ENCODE measurements at regions not wholly inside any gene's neighbourhood (a gene's known extent, or its start where the extent isn't known, plus 50 kb on each side); places are given as distances from the start of the nearest gene placed in this dataset.

DNA sequence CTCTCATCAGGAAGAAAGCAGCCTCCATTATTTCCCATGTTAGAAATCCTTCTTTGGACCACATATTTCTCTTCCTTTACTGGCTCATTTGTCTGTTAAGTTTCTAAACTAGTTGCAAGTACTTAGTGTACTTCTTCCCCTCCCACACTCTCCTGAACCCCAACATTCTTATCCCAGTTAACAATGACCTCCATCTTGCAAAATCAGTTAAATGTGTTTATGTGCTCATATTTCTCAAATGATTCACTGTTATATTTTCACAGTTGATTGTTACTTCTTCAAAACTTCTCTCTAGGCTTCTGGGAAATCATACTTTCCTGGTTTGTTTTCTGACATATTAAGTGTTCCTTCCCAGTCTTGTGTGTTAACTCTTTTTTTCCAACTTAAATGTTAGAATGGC lies 856.9 kb downstream of the EPHA3 start:
- H3K4me1 Mint-ChIP-seq, result no peaks in the 10 kb centered on the region

GRCh38 chr3:89966877-89967665 lies 859.6 kb downstream of the EPHA3 start:
- no peaks in the 10 kb centered on the region for H3K4me1 Mint-ChIP-seq
- H3K4me3 Mint-ChIP-seq, result no peak overlapping the region
- H3K27ac Mint-ChIP-seq, result no peak overlapping the region
- no peaks in the 10 kb centered on the region for H3K36me3 Mint-ChIP-seq
- H3K9me3 Mint-ChIP-seq, result peaks cover 14% of the 10 kb centered on the region
- H3K27me3 Mint-ChIP-seq, result no peaks in the 10 kb centered on the region
- no peak for ATAC-seq

More for the DNA sequence above, 856.9 kb downstream of the EPHA3 start:
- Mint-ChIP-seq H3K27ac (no peak overlapping the region), H3K4me3 (no peak overlapping the region), H3K27me3 (no peaks in the 10 kb centered on the region), H3K9me3 (peaks cover 14% of the 10 kb centered on the region), H3K36me3 (no peaks in the 10 kb centered on the region)
- no peak for ATAC-seq

DNA sequence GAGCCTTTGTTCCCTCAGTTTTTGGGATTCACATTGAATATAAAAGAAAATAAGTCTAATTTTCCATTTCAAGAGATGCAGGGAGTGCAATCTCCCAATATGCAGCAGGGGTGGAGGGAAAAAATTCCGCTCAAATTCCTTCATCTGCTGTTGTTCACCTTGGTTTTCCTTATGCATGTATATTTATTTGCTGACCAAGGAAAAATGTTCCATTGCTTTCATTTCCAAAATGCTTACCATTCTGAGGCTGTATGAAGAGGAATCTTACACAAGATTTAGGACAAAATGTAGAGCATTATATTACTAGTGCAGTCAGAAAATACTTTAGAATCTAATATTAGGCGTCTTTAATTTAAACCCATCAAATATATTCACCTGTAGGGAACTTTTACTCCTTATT lies 863.9 kb downstream of the EPHA3 start:
- ATAC-seq, result no peak
- H3K27me3 Mint-ChIP-seq, result no peaks in the 10 kb centered on the region

GRCh38 chr3:89973156-89973555 lies 865.7 kb downstream of the EPHA3 start:
- no peak overlapping the region for H3K4me3 Mint-ChIP-seq
- no peaks in the 10 kb centered on the region for H3K27me3 Mint-ChIP-seq
- no peaks in the 10 kb centered on the region for H3K4me1 Mint-ChIP-seq
- no peak overlapping the region for H3K27ac Mint-ChIP-seq
- ATAC-seq, result no peak
- H3K9me3 Mint-ChIP-seq, result peaks cover 5% of the 10 kb centered on the region
- H3K36me3 Mint-ChIP-seq, result no peaks in the 10 kb centered on the region

More for the DNA sequence above, 863.9 kb downstream of the EPHA3 start:
- H3K9me3 Mint-ChIP-seq, result peaks cover 10% of the 10 kb centered on the region
- H3K27ac Mint-ChIP-seq, result no peak overlapping the region
- H3K4me3 Mint-ChIP-seq, result no peak overlapping the region
- no peaks in the 10 kb centered on the region for H3K36me3 Mint-ChIP-seq
- H3K4me1 Mint-ChIP-seq, result no peaks in the 10 kb centered on the region

DNA sequence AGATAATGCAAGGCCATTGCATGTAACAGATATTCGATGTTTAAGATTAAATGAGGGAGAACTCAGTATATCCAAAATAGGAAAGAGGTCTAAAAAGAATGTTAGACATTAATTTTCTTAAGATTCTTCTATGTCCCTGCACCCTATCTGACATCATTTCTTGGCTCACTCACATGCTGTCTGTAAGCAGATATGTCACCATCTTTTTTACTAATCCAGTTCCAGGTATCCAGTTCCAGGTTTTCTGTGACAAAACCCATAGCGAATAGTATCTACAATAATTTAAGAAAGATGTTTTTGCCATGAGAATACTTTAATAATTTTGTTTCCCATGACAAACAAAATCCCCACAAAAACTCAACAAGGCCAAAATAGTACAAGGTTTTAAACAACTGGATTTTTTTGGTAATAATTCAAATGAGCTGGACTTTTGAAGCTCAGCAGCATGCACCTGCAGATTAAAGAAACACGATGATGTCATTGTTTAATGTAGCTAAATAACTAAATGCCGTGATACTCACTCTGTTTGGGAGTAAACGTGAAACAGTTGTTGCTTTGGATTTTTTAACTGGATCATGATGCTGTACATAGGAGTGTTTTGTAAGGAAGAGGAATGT lies 867.6 kb downstream of the EPHA3 start:
- H3K36me3 Mint-ChIP-seq, result no peaks in the 10 kb centered on the region
- H3K4me1 Mint-ChIP-seq, result no peaks in the 10 kb centered on the region
- peaks cover 3% of the 10 kb centered on the region for H3K9me3 Mint-ChIP-seq
- ATAC-seq, result no peak
- H3K27ac Mint-ChIP-seq, result no peak overlapping the region
- no peaks in the 10 kb centered on the region for H3K27me3 Mint-ChIP-seq
- H3K4me3 Mint-ChIP-seq, result no peak overlapping the region

- H3K9me3 Mint-ChIP-seq, result peaks cover 10% of the 10 kb centered on the region
- H3K27ac Mint-ChIP-seq, result no peak overlapping the region
- H3K27me3 Mint-ChIP-seq, result no peaks in the 10 kb centered on the region
- no peaks in the 10 kb centered on the region for H3K36me3 Mint-ChIP-seq
- ATAC-seq, result no peak
- H3K4me1 Mint-ChIP-seq, result no peaks in the 10 kb centered on the region
- no peak overlapping the region for H3K4me3 Mint-ChIP-seq
Observed at GRCh38 chr3:89983449-89983848, 876.0 kb downstream of the EPHA3 start.

DNA sequence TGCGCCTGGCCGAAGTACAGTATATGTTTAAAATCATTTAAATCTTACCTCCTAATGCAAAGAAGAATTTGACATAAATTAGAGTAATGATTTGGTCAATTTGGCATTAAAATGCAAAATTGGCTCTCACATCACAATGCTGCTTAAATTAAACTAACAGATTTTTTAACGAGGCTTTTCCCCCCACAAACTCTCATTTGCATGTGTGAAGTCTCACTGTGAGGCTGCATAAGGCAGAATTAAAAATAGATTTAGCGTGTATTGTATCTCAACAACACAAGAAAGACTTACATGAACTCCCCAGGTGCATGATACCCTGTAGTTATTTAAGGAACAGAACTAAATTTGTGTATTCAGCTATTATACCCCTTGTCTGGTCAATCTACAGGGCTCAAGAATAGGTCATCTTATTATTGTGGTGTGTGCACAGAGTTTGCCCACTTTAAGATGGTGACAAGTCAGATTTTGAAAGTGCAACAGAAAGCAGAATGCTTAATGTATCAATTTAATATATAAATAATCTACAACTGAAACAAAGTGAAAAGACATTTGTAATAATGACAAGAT lies 897.9 kb downstream of the EPHA3 start:
- Mint-ChIP-seq H3K27me3 (no peaks in the 10 kb centered on the region), H3K9me3 (peaks cover 5% of the 10 kb centered on the region), H3K36me3 (no peaks in the 10 kb centered on the region), H3K4me1 (no peaks in the 10 kb centered on the region), H3K27ac (no peak overlapping the region), H3K4me3 (no peak overlapping the region)
- ATAC-seq, result no peak

DNA sequence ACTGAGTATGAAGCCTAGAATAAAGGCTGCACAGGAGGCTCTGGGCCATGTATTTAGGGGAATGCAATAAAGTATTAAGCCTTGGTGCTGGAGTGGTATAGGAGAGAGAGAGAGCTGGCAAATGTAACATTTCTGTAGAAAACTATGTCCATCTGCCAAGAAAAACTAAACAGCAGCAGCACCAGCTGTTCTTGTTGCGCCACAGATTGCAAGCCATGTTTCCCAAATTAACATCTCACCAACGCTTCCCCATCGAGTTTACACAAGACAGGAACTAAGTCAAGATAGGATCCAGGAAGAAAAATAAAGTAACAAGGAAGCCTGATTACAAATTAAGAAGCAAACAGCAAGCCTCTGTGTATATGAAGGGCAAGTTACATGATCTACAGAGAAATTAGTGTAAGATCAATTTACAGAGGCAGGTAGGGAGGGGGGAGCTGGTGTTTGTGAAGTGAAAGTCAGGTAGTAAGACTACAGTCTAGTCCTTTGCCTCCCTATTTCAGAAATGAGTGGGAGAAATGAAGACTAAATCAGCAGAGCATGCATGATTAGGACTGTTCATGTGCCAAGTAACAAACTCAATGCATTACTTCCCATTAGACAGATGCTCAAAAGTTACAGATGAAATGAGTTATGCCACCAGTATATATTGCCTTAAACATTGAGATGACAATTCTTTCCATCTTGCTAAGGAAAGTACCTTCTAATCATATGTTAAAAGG lies 900.5 kb downstream of the EPHA3 start:
- H3K4me1 Mint-ChIP-seq, result no peaks in the 10 kb centered on the region
- ATAC-seq, result no peak
- H3K4me3 Mint-ChIP-seq, result no peak overlapping the region
- peaks cover 5% of the 10 kb centered on the region for H3K9me3 Mint-ChIP-seq
- H3K27me3 Mint-ChIP-seq, result no peaks in the 10 kb centered on the region
- H3K36me3 Mint-ChIP-seq, result no peaks in the 10 kb centered on the region
- no peak overlapping the region for H3K27ac Mint-ChIP-seq

- no peaks in the 10 kb centered on the region for H3K4me1 Mint-ChIP-seq
- peaks cover 4% of the 10 kb centered on the region for H3K9me3 Mint-ChIP-seq
- H3K27ac Mint-ChIP-seq, result no peak overlapping the region
- no peaks in the 10 kb centered on the region for H3K27me3 Mint-ChIP-seq
- ATAC-seq, result no peak
- no peak overlapping the region for H3K4me3 Mint-ChIP-seq
- H3K36me3 Mint-ChIP-seq, result no peaks in the 10 kb centered on the region
Observed at GRCh38 chr3:90010341-90010740, 902.9 kb downstream of the EPHA3 start.

DNA sequence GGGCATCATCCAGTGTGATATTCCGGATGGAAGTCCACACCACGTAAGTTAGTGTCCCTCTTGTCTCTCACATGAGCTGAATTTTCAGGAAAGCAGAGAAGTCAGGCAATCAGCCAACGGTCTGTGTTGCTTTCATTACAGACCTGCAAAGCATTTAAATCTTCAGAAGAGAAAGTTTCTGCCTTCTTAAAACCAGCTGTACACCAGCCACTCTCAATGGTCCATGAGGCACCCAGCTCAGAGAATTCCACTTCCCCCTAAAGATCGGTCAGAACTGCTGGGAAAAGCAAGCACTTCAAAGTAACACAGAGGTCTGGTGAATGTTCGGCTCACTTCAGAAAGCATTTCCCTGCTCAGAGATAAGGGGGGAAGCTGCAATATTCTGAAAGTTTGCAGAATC lies 903.7 kb downstream of the EPHA3 start:
- ATAC-seq, result no peak
- no peak overlapping the region for H3K27ac Mint-ChIP-seq
- H3K9me3 Mint-ChIP-seq, result peaks cover 4% of the 10 kb centered on the region
- H3K36me3 Mint-ChIP-seq, result no peaks in the 10 kb centered on the region
- H3K4me1 Mint-ChIP-seq, result no peaks in the 10 kb centered on the region
- no peak overlapping the region for H3K4me3 Mint-ChIP-seq
- H3K27me3 Mint-ChIP-seq, result no peaks in the 10 kb centered on the region

GRCh38 chr3:90011596-90011995 lies 904.2 kb downstream of the EPHA3 start:
- no peak overlapping the region for H3K27ac Mint-ChIP-seq
- H3K27me3 Mint-ChIP-seq, result no peaks in the 10 kb centered on the region
- H3K4me1 Mint-ChIP-seq, result no peaks in the 10 kb centered on the region
- ATAC-seq, result no peak
- H3K4me3 Mint-ChIP-seq, result no peak overlapping the region
- H3K36me3 Mint-ChIP-seq, result no peaks in the 10 kb centered on the region
- peaks cover 4% of the 10 kb centered on the region for H3K9me3 Mint-ChIP-seq

- Mint-ChIP-seq H3K4me1 (no peaks in the 10 kb centered on the region), H3K4me3 (no peak overlapping the region), H3K9me3 (peaks cover 4% of the 10 kb centered on the region), H3K27ac (no peak overlapping the region), H3K27me3 (no peaks in the 10 kb centered on the region), H3K36me3 (no peaks in the 10 kb centered on the region)
- no peak for ATAC-seq
Observed at GRCh38 chr3:90011996-90012395, 904.6 kb downstream of the EPHA3 start.

DNA sequence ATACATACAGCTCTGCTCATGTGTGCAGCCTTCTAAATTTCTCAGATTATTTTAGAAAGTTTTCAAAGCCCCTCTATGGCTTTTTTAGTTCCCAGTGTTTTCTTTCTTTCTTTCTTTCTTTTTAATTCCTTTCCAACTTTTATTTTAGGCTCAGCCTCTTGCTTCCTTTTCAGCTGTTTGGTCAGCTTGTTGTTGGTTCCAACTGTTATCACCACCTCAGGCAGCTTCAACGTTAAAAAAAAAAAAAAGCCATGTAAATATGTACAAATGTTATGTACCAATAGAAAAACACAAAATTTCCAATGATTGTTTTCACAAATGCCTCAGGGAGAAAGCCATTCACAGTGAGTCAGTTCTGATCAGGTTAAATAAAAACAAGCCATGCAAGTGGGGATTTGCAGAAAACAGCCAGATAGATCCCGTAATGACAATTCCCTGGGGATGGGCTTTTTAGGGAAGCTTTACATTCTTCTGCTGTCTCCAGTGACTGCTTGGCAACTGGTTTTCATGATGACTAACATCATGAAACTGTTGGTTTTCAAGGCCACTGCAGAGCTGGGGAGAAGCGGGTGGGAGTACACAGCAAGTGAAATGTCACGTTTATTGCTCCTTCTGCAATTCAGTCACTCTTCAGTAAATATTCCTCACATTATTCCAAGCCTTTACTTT lies 908.4 kb downstream of the EPHA3 start:
- ATAC-seq, result no peak
- Mint-ChIP-seq H3K27ac (no peak overlapping the region), H3K4me1 (no peaks in the 10 kb centered on the region), H3K9me3 (peaks cover 4% of the 10 kb centered on the region), H3K36me3 (no peaks in the 10 kb centered on the region), H3K4me3 (no peak overlapping the region), H3K27me3 (no peaks in the 10 kb centered on the region)

GRCh38 chr3:90016555-90016954 lies 909.1 kb downstream of the EPHA3 start:
- Mint-ChIP-seq H3K27ac (no peak overlapping the region), H3K36me3 (no peaks in the 10 kb centered on the region), H3K4me3 (no peak overlapping the region), H3K9me3 (peaks cover 4% of the 10 kb centered on the region), H3K4me1 (no peaks in the 10 kb centered on the region), H3K27me3 (no peaks in the 10 kb centered on the region)
- ATAC-seq, result no peak

- Mint-ChIP-seq H3K27me3 (no peaks in the 10 kb centered on the region), H3K36me3 (no peaks in the 10 kb centered on the region), H3K9me3 (no peaks in the 10 kb centered on the region), H3K4me1 (no peaks in the 10 kb centered on the region), H3K4me3 (no peak overlapping the region), H3K27ac (no peak overlapping the region)
- ATAC-seq, result no peak
Observed at GRCh38 chr3:90018779-90019178, 911.4 kb downstream of the EPHA3 start.
